Neural crest cell (in vitro differentiated cells): ENCODE measurements at regions not wholly inside any gene's neighbourhood (a gene's known extent, or its start where the extent isn't known, plus 50 kb on each side); places are given as distances from the start of the nearest gene placed in this dataset.

Experiments used
- DNase-seq: peaks from one replicate; pipeline ENCODE4 v3.0.0; 2021; ENCODE audit warnings: low read depth, mixed read lengths, low spot score
- H3K27ac Mint-ChIP-seq: one replicate; pipeline ENCODE4 v1.8.0; 2021; ENCODE audit warnings: mild to moderate bottlenecking, mixed read lengths; ENCODE audit not compliant: unreplicated experiment
- H3K27me3 Mint-ChIP-seq: 2 replicates; pipeline ENCODE4 v1.8.0; 2021; ENCODE audit warnings: low read depth, mild to moderate bottlenecking, mixed read lengths
- H3K36me3 Mint-ChIP-seq: 2 replicates; pipeline ENCODE4 v1.8.0; 2021; ENCODE audit warnings: low read depth, mild to moderate bottlenecking, mixed read lengths
- H3K4me1 Mint-ChIP-seq: 2 replicates; pipeline ENCODE4 v1.8.0; 2021; ENCODE audit warnings: mixed read lengths
- H3K4me3 Mint-ChIP-seq: one replicate; pipeline ENCODE4 v1.8.0; 2021; ENCODE audit warnings: mild to moderate bottlenecking, mixed read lengths
- H3K9me3 Mint-ChIP-seq: 2 replicates; pipeline ENCODE4 v1.8.0; 2021; ENCODE audit warnings: mixed read lengths
- CTCF ChIP-seq: fragments of 200-600 bp; sonication (generic); conservative IDR thresholded peaks from 2 replicates; pipeline ENCODE4 v1.5.0; 2021; ENCODE audit warnings: antibody characterized with exemption, mild to moderate bottlenecking

- no peak for TF ChIP-seq CTCF
- H3K27ac Mint-ChIP-seq = peak overlapping the region; percentile 38
- peaks cover 2% of the 10 kb centered on the region for H3K36me3 Mint-ChIP-seq
- H3K9me3 Mint-ChIP-seq = no peaks in the 10 kb centered on the region
- H3K27me3 Mint-ChIP-seq = no peaks in the 10 kb centered on the region
- no peak for DNase-seq
- peaks cover 21% of the 10 kb centered on the region for H3K4me1 Mint-ChIP-seq
- no peak overlapping the region for H3K4me3 Mint-ChIP-seq
Observed at GRCh38 chrX:10755439-10756334, 135.3 kb upstream of the MID1 start.

- Mint-ChIP-seq H3K4me1 (peaks cover 21% of the 10 kb centered on the region), H3K4me3 (no peak overlapping the region), H3K27me3 (no peaks in the 10 kb centered on the region), H3K27ac (no peak overlapping the region), H3K9me3 (no peaks in the 10 kb centered on the region), H3K36me3 (peaks cover 2% of the 10 kb centered on the region)
- TF ChIP-seq CTCF = no peak
- DNase-seq = no peak
Observed at GRCh38 chrX:10756441-10756840, 136.1 kb upstream of the MID1 start.

GRCh38 chrX:10759141-10759799 is 138.9 kb upstream of the MID1 start:
- no peak overlapping the region for H3K27ac Mint-ChIP-seq
- no peaks in the 10 kb centered on the region for H3K9me3 Mint-ChIP-seq
- H3K4me3 Mint-ChIP-seq = no peak overlapping the region
- H3K27me3 Mint-ChIP-seq = no peaks in the 10 kb centered on the region
- TF ChIP-seq CTCF = no peak
- DNase-seq = no peak
- H3K36me3 Mint-ChIP-seq = peaks cover 2% of the 10 kb centered on the region
- H3K4me1 Mint-ChIP-seq = peaks cover 21% of the 10 kb centered on the region

- TF ChIP-seq CTCF = no peak
- Mint-ChIP-seq H3K9me3 (no peaks in the 10 kb centered on the region), H3K36me3 (peaks cover 2% of the 10 kb centered on the region), H3K27me3 (no peaks in the 10 kb centered on the region), H3K4me3 (no peak overlapping the region), H3K4me1 (peaks cover 6% of the 10 kb centered on the region), H3K27ac (no peak overlapping the region)
- no peak for DNase-seq
Observed at GRCh38 chrX:10761447-10761846, 141.1 kb upstream of the MID1 start.

GRCh38 chrX:10769195-10769594 is 148.8 kb upstream of the MID1 start:
- peak overlapping the region; percentile 83 for H3K4me3 Mint-ChIP-seq

More at GRCh38 chrX:10769195-10769594, 148.8 kb upstream of the MID1 start:
- Mint-ChIP-seq H3K4me1 (peaks cover 21% of the 10 kb centered on the region), H3K27ac (peak overlapping the region; percentile 99), H3K27me3 (no peaks in the 10 kb centered on the region), H3K9me3 (peaks cover 5% of the 10 kb centered on the region), H3K36me3 (no peaks in the 10 kb centered on the region)
- DNase-seq = no peak
- peak; percentile 62 for TF ChIP-seq CTCF
